ENCODE measurements at regions not wholly inside any gene's neighbourhood (a gene's known extent, or its start where the extent isn't known, plus 50 kb on each side); places are given as distances from the start of the nearest gene placed in this dataset.

GRCh38 chr21:38924954-38925353 is 119.2 kb downstream of the ETS2 start:
- TF ChIP-seq CTCF (IDR thresholded peaks at IDR 0.05) = no peak
- no peak for TF ChIP-seq POLR2A (IDR thresholded peaks at IDR 0.05)

Measured in lower leg skin (tissue), 3 donors.